ENCODE measurements at regions not wholly inside any gene's neighbourhood (a gene's known extent, or its start where the extent isn't known, plus 50 kb on each side); places are given as distances from the start of the nearest gene placed in this dataset.

GRCh38 chr1:172950528-172950927 lies 100.2 kb downstream of the TNFSF18 start:
- TF ChIP-seq REST (IDR thresholded peaks at IDR 0.05; ENCODE audit: insufficient replicate concordance, low read depth): no peak
- no peak for TF ChIP-seq GABPA (IDR thresholded peaks at IDR 0.05; ENCODE audit: low read depth)
- no peak for TF ChIP-seq POLR2AphosphoS5 (IDR thresholded peaks at IDR 0.05; ENCODE audit: low read depth)
- no peak for TF ChIP-seq CTCF (IDR thresholded peaks at IDR 0.05; ENCODE audit: insufficient read depth, low read length)
- TF ChIP-seq SPI1 (IDR thresholded peaks at IDR 0.05; ENCODE audit: borderline replicate concordance, low read depth): no peak
- Histone ChIP-seq H3K27ac (replicated peaks) (no peak overlapping the region), H3K27me3 (ENCODE audit: insufficient read depth, poor library complexity, severe bottlenecking) (no peaks in the 10 kb centered on the region), H3K4me3 (replicated peaks; ENCODE audit: insufficient read depth, low read length) (no peak overlapping the region)
- DNase-seq (ENCODE audit: low read depth in 1 of 2, low spot score in 1 of 2): no peak

GRCh38 chr1:172951730-172952365 lies 98.9 kb downstream of the TNFSF18 start:
- TF ChIP-seq GABPA (IDR thresholded peaks at IDR 0.05; ENCODE audit: low read depth): no peak
- TF ChIP-seq CTCF (IDR thresholded peaks at IDR 0.05; ENCODE audit: insufficient read depth, low read length): no peak
- no peak for TF ChIP-seq REST (IDR thresholded peaks at IDR 0.05; ENCODE audit: insufficient replicate concordance, low read depth)
- no peak for TF ChIP-seq SPI1 (IDR thresholded peaks at IDR 0.05; ENCODE audit: borderline replicate concordance, low read depth)
- no peak for TF ChIP-seq POLR2AphosphoS5 (IDR thresholded peaks at IDR 0.05; ENCODE audit: low read depth)
- Histone ChIP-seq H3K27ac (replicated peaks) (no peak overlapping the region), H3K4me3 (replicated peaks; ENCODE audit: insufficient read depth, low read length) (no peak overlapping the region), H3K27me3 (ENCODE audit: insufficient read depth, poor library complexity, severe bottlenecking) (no peaks in the 10 kb centered on the region)
- DNase-seq (ENCODE audit: low read depth in 1 of 2, low spot score in 1 of 2): no peak

- Histone ChIP-seq H3K4me3 (replicated peaks; ENCODE audit: insufficient read depth, low read length) (no peak overlapping the region), H3K27me3 (ENCODE audit: insufficient read depth, poor library complexity, severe bottlenecking) (no peaks in the 10 kb centered on the region), H3K27ac (replicated peaks) (no peak overlapping the region)
- no peak for DNase-seq (ENCODE audit: low read depth in 1 of 2, low spot score in 1 of 2)
- no peak for TF ChIP-seq SPI1 (IDR thresholded peaks at IDR 0.05; ENCODE audit: borderline replicate concordance, low read depth)
- no peak for TF ChIP-seq GABPA (IDR thresholded peaks at IDR 0.05; ENCODE audit: low read depth)
- TF ChIP-seq CTCF (IDR thresholded peaks at IDR 0.05; ENCODE audit: insufficient read depth, low read length): no peak
- TF ChIP-seq POLR2AphosphoS5 (IDR thresholded peaks at IDR 0.05; ENCODE audit: low read depth): no peak
- TF ChIP-seq REST (IDR thresholded peaks at IDR 0.05; ENCODE audit: insufficient replicate concordance, low read depth): no peak
Measured at GRCh38 chr1:172952516-172952915, 98.2 kb downstream of the TNFSF18 start.
